Stimulated activated CD4-positive, alpha-beta T cell treated with anti-CD3 and anti-CD28 coated beads, Interleukin-12 subunit alpha, Interleukin-12 subunit beta, amount 100 ng/mL, for 4 hours (primary cell): ENCODE measurements at regions not wholly inside any gene's neighbourhood (a gene's known extent, or its start where the extent isn't known, plus 50 kb on each side); places are given as distances from the start of the nearest gene placed in this dataset.

Source experiments
- DNase-seq: peaks from one replicate; pipeline ENCODE4 v3.0.0-alpha.2; 2020

GRCh38 chr6:105474234-105474633 is 71.4 kb upstream of the PREP start:
- no peak for DNase-seq

GRCh38 chr6:105469946-105470345 is 67.1 kb upstream of the PREP start:
- DNase-seq, result no peak

GRCh38 chr6:105468850-105469249 is 66.0 kb upstream of the PREP start:
- no peak for DNase-seq

- DNase-seq, result no peak
Observed at GRCh38 chr6:105460860-105461259, 58.0 kb upstream of the PREP start.

GRCh38 chr6:105459864-105460263 is 57.0 kb upstream of the PREP start:
- DNase-seq, result no peak

- DNase-seq, result no peak
Observed at GRCh38 chr6:105459049-105459448, 56.2 kb upstream of the PREP start.

GRCh38 chr6:105458551-105458950 is 55.7 kb upstream of the PREP start:
- no peak for DNase-seq

- DNase-seq, result no peak
Observed at GRCh38 chr6:105458084-105458483, 55.2 kb upstream of the PREP start.

GRCh38 chr6:105453968-105454367 is 51.1 kb upstream of the PREP start:
- no peak for DNase-seq

- peak; percentile 5 for DNase-seq
Observed at GRCh38 chr6:105452924-105453756, 50.3 kb upstream of the PREP start.
